Endothelial cell (in vitro differentiated cells): ENCODE measurements at regions not wholly inside any gene's neighbourhood (a gene's known extent, or its start where the extent isn't known, plus 50 kb on each side); places are given as distances from the start of the nearest gene placed in this dataset.
"Not testable (repeated sequence)": the region's sequence is repeated elsewhere in the genome, so short reads cannot be mapped to it uniquely, and the experiment has no call there.

ENCODE experiments used
- DNase-seq: peaks from one replicate; pipeline ENCODE4 v3.0.0; 2021; ENCODE audit warnings: low spot score
- H3K27ac Mint-ChIP-seq: one replicate; pipeline ENCODE4 v1.8.0; 2021; ENCODE audit warnings: mixed read lengths, inconsistent platforms; ENCODE audit not compliant: unreplicated experiment
- H3K27me3 Mint-ChIP-seq: one replicate; pipeline ENCODE4 v1.8.0; 2021; ENCODE audit warnings: mild to moderate bottlenecking, moderate library complexity, mixed read lengths, inconsistent platforms; ENCODE audit not compliant: unreplicated experiment
- H3K36me3 Mint-ChIP-seq: one replicate; pipeline ENCODE4 v1.8.0; 2021; ENCODE audit warnings: mild to moderate bottlenecking, low read depth, mixed read lengths, inconsistent platforms; ENCODE audit not compliant: unreplicated experiment
- H3K4me1 Mint-ChIP-seq: one replicate; pipeline ENCODE4 v1.8.0; 2021; ENCODE audit warnings: mild to moderate bottlenecking, mixed read lengths, inconsistent platforms; ENCODE audit not compliant: unreplicated experiment
- H3K4me3 Mint-ChIP-seq: one replicate; pipeline ENCODE4 v1.8.0; 2021; ENCODE audit warnings: mild to moderate bottlenecking, mixed read lengths, inconsistent platforms; ENCODE audit not compliant: unreplicated experiment
- H3K9me3 Mint-ChIP-seq: one replicate; pipeline ENCODE4 v1.8.0; 2021; ENCODE audit warnings: mixed read lengths, inconsistent platforms; ENCODE audit not compliant: unreplicated experiment
- TF ChIP-seq, protein P1 (sequence below): fragments of 200-600 bp; sonication (generic); IDR thresholded peaks from one replicate; pipeline ENCODE4 v1.5.0; 2021; ENCODE audit warnings: antibody characterized with exemption; ENCODE audit not compliant: unreplicated experiment

DNA sequence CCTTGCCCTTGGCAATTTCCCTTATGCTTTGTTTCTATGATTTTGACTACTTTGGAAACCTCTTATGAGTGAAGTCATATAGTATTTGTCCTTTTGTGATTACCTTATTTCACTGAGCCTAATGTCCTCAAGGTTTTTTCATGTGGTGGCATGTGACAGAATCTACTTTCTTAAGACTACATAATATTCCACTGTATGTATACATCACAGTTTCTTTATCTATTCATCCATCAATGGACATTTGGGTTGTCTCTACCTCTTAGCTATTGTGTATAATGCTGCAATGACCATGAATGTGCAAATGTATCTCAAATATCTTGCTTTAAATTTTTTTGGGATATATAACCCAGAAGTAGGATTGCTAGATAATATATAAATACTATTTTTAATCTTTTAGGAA lies 96.4 kb upstream of the ALDH1A1 start:
- Mint-ChIP-seq H3K4me1 (no peaks in the 10 kb centered on the region), H3K36me3 (no peaks in the 10 kb centered on the region), H3K4me3 (no peak overlapping the region), H3K27ac (no peak overlapping the region), H3K9me3 (no peaks in the 10 kb centered on the region), H3K27me3 (peaks cover 1% of the 10 kb centered on the region)
- no peak for DNase-seq
- TF ChIP-seq, protein P1, sequence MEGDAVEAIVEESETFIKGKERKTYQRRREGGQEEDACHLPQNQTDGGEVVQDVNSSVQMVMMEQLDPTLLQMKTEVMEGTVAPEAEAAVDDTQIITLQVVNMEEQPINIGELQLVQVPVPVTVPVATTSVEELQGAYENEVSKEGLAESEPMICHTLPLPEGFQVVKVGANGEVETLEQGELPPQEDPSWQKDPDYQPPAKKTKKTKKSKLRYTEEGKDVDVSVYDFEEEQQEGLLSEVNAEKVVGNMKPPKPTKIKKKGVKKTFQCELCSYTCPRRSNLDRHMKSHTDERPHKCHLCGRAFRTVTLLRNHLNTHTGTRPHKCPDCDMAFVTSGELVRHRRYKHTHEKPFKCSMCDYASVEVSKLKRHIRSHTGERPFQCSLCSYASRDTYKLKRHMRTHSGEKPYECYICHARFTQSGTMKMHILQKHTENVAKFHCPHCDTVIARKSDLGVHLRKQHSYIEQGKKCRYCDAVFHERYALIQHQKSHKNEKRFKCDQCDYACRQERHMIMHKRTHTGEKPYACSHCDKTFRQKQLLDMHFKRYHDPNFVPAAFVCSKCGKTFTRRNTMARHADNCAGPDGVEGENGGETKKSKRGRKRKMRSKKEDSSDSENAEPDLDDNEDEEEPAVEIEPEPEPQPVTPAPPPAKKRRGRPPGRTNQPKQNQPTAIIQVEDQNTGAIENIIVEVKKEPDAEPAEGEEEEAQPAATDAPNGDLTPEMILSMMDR: no peak

DNA sequence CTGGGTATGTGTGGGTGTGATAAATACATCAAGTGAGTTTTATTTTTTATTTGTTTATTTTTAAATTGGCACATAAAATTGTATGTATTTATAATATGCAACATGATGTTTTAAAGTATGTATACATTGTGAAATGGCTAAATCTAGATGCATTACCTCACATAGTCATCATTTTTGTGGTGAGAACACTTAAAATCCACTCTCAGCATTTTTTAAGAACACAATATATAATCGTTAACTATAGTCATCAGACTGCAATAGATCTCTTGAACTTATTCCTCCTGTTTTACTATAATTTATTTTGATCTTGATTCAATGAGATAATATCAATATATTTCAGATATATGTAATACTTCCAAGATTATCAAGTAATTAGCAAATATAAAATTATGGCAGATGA lies 93.9 kb upstream of the ALDH1A1 start:
- Mint-ChIP-seq H3K27ac (no peak overlapping the region), H3K36me3 (no peaks in the 10 kb centered on the region), H3K4me3 (no peak overlapping the region), H3K4me1 (no peaks in the 10 kb centered on the region), H3K9me3 (no peaks in the 10 kb centered on the region), H3K27me3 (no peaks in the 10 kb centered on the region)
- DNase-seq: no peak
- TF ChIP-seq, protein P1: no peak

DNA sequence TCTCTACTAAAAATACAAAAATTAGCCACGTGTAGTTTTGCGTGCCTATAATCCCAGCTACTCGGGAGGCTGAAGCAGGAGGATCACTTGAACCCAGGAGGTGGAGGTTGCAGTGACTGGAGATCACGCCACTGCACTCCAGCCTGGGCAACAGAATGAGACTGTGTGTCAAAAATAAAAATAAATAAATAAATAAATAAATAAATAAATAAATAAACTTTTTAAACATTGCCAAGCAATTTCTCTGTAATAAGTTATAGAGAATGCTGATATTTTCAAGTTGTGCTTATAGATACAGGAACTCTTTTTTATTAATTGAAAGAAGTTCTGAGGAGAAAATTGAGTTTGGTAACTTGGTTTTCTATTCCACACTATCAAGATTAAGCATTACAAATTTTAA lies 91.9 kb upstream of the ALDH1A1 start:
- H3K9me3 Mint-ChIP-seq, H3K4me3 Mint-ChIP-seq, H3K27me3 Mint-ChIP-seq, H3K4me1 Mint-ChIP-seq, H3K36me3 Mint-ChIP-seq, H3K27ac Mint-ChIP-seq, DNase-seq: not testable (repeated sequence)

DNA sequence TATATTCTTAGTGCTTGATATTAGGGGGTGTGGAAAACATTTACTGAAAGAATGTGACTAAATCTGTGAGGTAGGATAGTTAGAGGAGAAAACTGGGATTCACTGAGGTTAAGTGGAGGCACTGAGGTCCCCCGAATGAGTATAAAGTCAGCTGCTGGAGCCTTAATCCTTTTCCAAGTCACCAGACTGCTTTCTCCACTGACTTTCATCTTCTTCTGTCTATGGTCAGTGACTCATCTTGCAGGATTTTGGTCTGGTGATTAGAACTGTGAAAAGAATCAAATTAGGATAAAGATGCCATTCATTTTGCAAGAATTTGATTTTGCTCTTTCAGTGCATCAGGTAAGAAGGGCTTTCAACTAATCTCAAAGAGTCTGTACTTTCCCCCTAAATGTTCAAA lies 89.3 kb upstream of the ALDH1A1 start:
- no peak overlapping the region for H3K27ac Mint-ChIP-seq
- no peaks in the 10 kb centered on the region for H3K36me3 Mint-ChIP-seq
- no peak for DNase-seq
- H3K27me3 Mint-ChIP-seq: no peaks in the 10 kb centered on the region
- H3K4me1 Mint-ChIP-seq: no peaks in the 10 kb centered on the region
- no peaks in the 10 kb centered on the region for H3K9me3 Mint-ChIP-seq
- H3K4me3 Mint-ChIP-seq: no peak overlapping the region
- TF ChIP-seq, protein P1: no peak

- Mint-ChIP-seq H3K4me1 (no peaks in the 10 kb centered on the region), H3K9me3 (no peaks in the 10 kb centered on the region), H3K27me3 (no peaks in the 10 kb centered on the region), H3K4me3 (no peak overlapping the region), H3K27ac (no peak overlapping the region), H3K36me3 (no peaks in the 10 kb centered on the region)
- no peak for DNase-seq
- TF ChIP-seq, protein P1: no peak
Measured at GRCh38 chr9:73039271-73040263, 86.7 kb upstream of the ALDH1A1 start.
